Spleen (tissue), 11 donors: ENCODE measurements at regions not wholly inside any gene's neighbourhood (a gene's known extent, or its start where the extent isn't known, plus 50 kb on each side); places are given as distances from the start of the nearest gene placed in this dataset.

Experiments
- DNase-seq: peaks from one replicate; pipeline ENCODE4 v3.0.0-alpha.2; 2020
- H3K27ac ChIP-seq, 8 donors: fragments of 200-600 bp; sonication (generic) in 7 of 8; 1 replicate in 4 of 8; 2 replicates in 4 of 8; pipeline versions ENCODE4 v1.5.0 to v1.8.0; 2016 to 2021; ENCODE audit warnings: inconsistent platforms in 4 of 8, mild to moderate bottlenecking in 4 of 8, moderate library complexity in 1 of 8
- H3K27me3 ChIP-seq, 7 donors: fragments of 200-600 bp; sonication (generic) in 6 of 7; replicated peaks in 1 of 7; 1 replicate in 4 of 7; 2 replicates in 3 of 7; pipeline versions ENCODE4 v1.5.0 to v1.8.0; 2016 to 2021; ENCODE audit warnings: inconsistent platforms in 3 of 7, mild to moderate bottlenecking in 1 of 7
- H3K36me3 ChIP-seq, 6 donors: fragments of 200-600 bp; sonication (generic) in 5 of 6; 1 replicate in 4 of 6; 2 replicates in 2 of 6; pipeline versions ENCODE4 v1.5.0 to v1.8.0; 2016 to 2021; ENCODE audit warnings: inconsistent platforms in 2 of 6
- H3K4me1 ChIP-seq, 6 donors: fragments of 200-600 bp; sonication (generic) in 5 of 6; 1 replicate in 3 of 6; 2 replicates in 3 of 6; pipeline versions ENCODE4 v1.5.0 to v1.8.0; 2016 to 2021; ENCODE audit warnings: inconsistent platforms in 3 of 6
- H3K4me3 ChIP-seq, 8 donors: fragments of 200-600 bp; sonication (generic) in 7 of 8; 1 replicate in 4 of 8; 2 replicates in 4 of 8; pipeline versions ENCODE4 v1.5.0 to v1.8.0; 2016 to 2021; ENCODE audit warnings: inconsistent platforms in 4 of 8, mild to moderate bottlenecking in 4 of 8, moderate library complexity in 2 of 8
- H3K9me3 ChIP-seq, 8 donors: fragments of 200-600 bp; sonication (generic) in 7 of 8; 1 replicate in 4 of 8; 2 replicates in 4 of 8; pipeline versions ENCODE4 v1.5.0 to v1.8.0; 2016 to 2021; ENCODE audit warnings: inconsistent platforms in 4 of 8
- CTCF ChIP-seq, 11 experiments: fragments of 200-600 bp in 7 of 11; fragments of 450-650 bp in 4 of 11; sonication (generic) in 4 of 11; IDR thresholded peaks in 8 of 11; conservative IDR thresholded peaks in 3 of 11; 1 replicate in 7 of 11; 2 replicates in 4 of 11; pipeline versions ENCODE4 v1.4.0 to v1.8.0; 2016 to 2021; ENCODE audit warnings: antibody characterized with exemption in 11 of 11, inconsistent platforms in 4 of 11, mild to moderate bottlenecking in 1 of 11
- POLR2A ChIP-seq, 3 donors: fragments of 450-650 bp; IDR thresholded peaks; one replicate each; pipeline ENCODE4 v1.5.1; 2017; ENCODE audit warnings: antibody characterized with exemption in 3 of 3, mild to moderate bottlenecking in 1 of 3
- POLR2AphosphoS5 ChIP-seq, 3 donors: sonication (generic); formaldehyde crosslinking; IDR thresholded peaks; one replicate each; pipeline ENCODE4 v1.5.1; 2017; ENCODE audit warnings: antibody characterized with exemption in 3 of 3
- WGBS, 5 donors: extraction: QIAGEN DNeasy Blood & Tissue Kit in 3 of 5; methylation state at CpG; one replicate each; pipeline versions ENCODE4 v1.1.5 to v1.1.7; 2013 to 2018; 5-methylcytosine and 5-hydroxymethylcytosine counted together
- intact Hi-C: fragments of 100-400 bp; cut with DNase I; formaldehyde crosslinking; loops from one replicate; pipeline ENCODE4 v1.15.0; 2023; ENCODE audit warnings: low total_unique reads
- donor health status: healthy with polysubstance abuse.
- donor health status: DM: no; HTN: no; CAD: no; lungs with moderate emphysema.
- donor health status: DM: no; HTN: no; CAD: no.
- donor health status: Bipolar disorder and iron deficiency.
- donor health status: healthy.
- donor health status: DM: no; HTN: no; CAD: no.
- donor health status: DM: yes; HTN: yes; CAD: no.

- no peaks in the 10 kb centered on the region for H3K9me3 ChIP-seq
- H3K27ac ChIP-seq = no peak overlapping the region
- 83 to 89% (median 86%) methylated on average over 19 to 20 of the region's 20 CpGs for WGBS, 5 donors
- H3K27me3 ChIP-seq = peaks cover 0 to 42% (median 6%) of the 10 kb centered on the region in 7 donors
- H3K4me1 ChIP-seq = peaks cover 0 to 8% (median 0%) of the 10 kb centered on the region in 6 donors
- intact Hi-C loops = no loop called here
- DNase-seq = peak; percentile 67
- TF ChIP-seq CTCF (IDR thresholded peaks at IDR 0.05 in 8 of 11, conservative IDR thresholded peaks at IDR 0.05 in 3 of 11) (no peak), POLR2AphosphoS5 (IDR thresholded peaks at IDR 0.05) (no peak), POLR2A (IDR thresholded peaks at IDR 0.05) (no peak)
- no peak overlapping the region for H3K4me3 ChIP-seq
- H3K36me3 ChIP-seq = no peaks in the 10 kb centered on the region
These were observed 79.2 kb upstream of the INSIG1 start for GRCh38 chr7:155218276-155219153.

- peak; percentile 33 for DNase-seq
- no peak overlapping the region for H3K4me3 ChIP-seq
- 89 to 95% (median 91%) methylated on average over 15 of the region's 15 CpGs for WGBS, 5 donors
- intact Hi-C loops = no loop called here
- peaks cover 0 to 35% (median 5%) of the 10 kb centered on the region in 7 donors for H3K27me3 ChIP-seq
- TF ChIP-seq POLR2A (IDR thresholded peaks at IDR 0.05) (no peak), POLR2AphosphoS5 (IDR thresholded peaks at IDR 0.05) (no peak), CTCF (IDR thresholded peaks at IDR 0.05 in 8 of 11, conservative IDR thresholded peaks at IDR 0.05 in 3 of 11) (no peak)
- no peak overlapping the region for H3K27ac ChIP-seq
- peaks cover 0 to 6% (median 0%) of the 10 kb centered on the region in 6 donors for H3K4me1 ChIP-seq
- H3K9me3 ChIP-seq = no peaks in the 10 kb centered on the region
- H3K36me3 ChIP-seq = no peaks in the 10 kb centered on the region
These were observed 78.5 kb upstream of the INSIG1 start for GRCh38 chr7:155219154-155219531.

- no peak overlapping the region for H3K4me3 ChIP-seq
- intact Hi-C loops = no loop called here
- TF ChIP-seq POLR2AphosphoS5 (IDR thresholded peaks at IDR 0.05) (no peak), POLR2A (IDR thresholded peaks at IDR 0.05) (no peak), CTCF (IDR thresholded peaks at IDR 0.05 in 8 of 11, conservative IDR thresholded peaks at IDR 0.05 in 3 of 11) (no peak)
- DNase-seq = peak; percentile 73
- peaks cover 0 to 25% (median 0%) of the 10 kb centered on the region in 7 donors for H3K27me3 ChIP-seq
- H3K27ac ChIP-seq = no peak overlapping the region
- no peaks in the 10 kb centered on the region for H3K4me1 ChIP-seq
- H3K9me3 ChIP-seq = no peaks in the 10 kb centered on the region
- 76 to 92% (median 86%) methylated on average over 10 to 18 of the region's 18 CpGs for WGBS, 5 donors
- H3K36me3 ChIP-seq = no peaks in the 10 kb centered on the region
These were observed 77.5 kb upstream of the INSIG1 start for GRCh38 chr7:155219947-155220769.

GRCh38 chr7:155220903-155221302 is 76.8 kb upstream of the INSIG1 start:
- Histone ChIP-seq H3K36me3 (no peaks in the 10 kb centered on the region), H3K4me3 (no peak overlapping the region), H3K9me3 (no peaks in the 10 kb centered on the region), H3K27ac (no peak overlapping the region), H3K4me1 (no peaks in the 10 kb centered on the region), H3K27me3 (peaks cover 0 to 18% (median 0%) of the 10 kb centered on the region in 7 donors)
- no peak for TF ChIP-seq POLR2A (IDR thresholded peaks at IDR 0.05)
- TF ChIP-seq CTCF (IDR thresholded peaks at IDR 0.05 in 8 of 11, conservative IDR thresholded peaks at IDR 0.05 in 3 of 11) = no peak
- TF ChIP-seq POLR2AphosphoS5 (IDR thresholded peaks at IDR 0.05) = no peak
- intact Hi-C loops = no loop called here
- WGBS, 5 donors = 78 to 88% (median 80%) methylated on average over 5 of the region's 5 CpGs
- peak; percentile 54 for DNase-seq
